HCT116 (cell line): ENCODE measurements at regions not wholly inside any gene's neighbourhood (a gene's known extent, or its start where the extent isn't known, plus 50 kb on each side); places are given as distances from the start of the nearest gene placed in this dataset.

ENCODE experiments used
- ATAC-seq: fragments of 200-7000 bp; cut with Tn5 transposase; 2 replicates; pipeline ENCODE4 v1.9.1; 2020; ENCODE audit warnings: mild to moderate bottlenecking, moderate library complexity
- BruUV-seq: library from RNA; stranded (reverse); fragments of 400-500 nt; replicated peaks from 2 replicates; lab custom pipeline; 2021; lab: Mats Ljungman, UMichigan
- CTCF ChIA-PET: fragments of 300-600 bp; sonication (Branson Sonifier 250); formaldehyde crosslinking; loops from one replicate; lab custom pipeline; 2021; ENCODE audit warnings: antibody characterized with exemption; lab: Charles Lee
- POLR2A ChIA-PET: fragments of 300-600, 350-600 bp; sonication (Branson Sonifier 250); formaldehyde crosslinking; loops from one replicate; lab custom pipeline; 2021; ENCODE audit warnings: antibody characterized with exemption; lab: Charles Lee
- RAD21 ChIA-PET, 2 experiments: fragments of 300-600 bp; sonication (Branson Sonifier 250); formaldehyde crosslinking; loops; one replicate each; lab custom pipeline; 2023; ENCODE audit warnings: low total read pairs in 2 of 2; ENCODE audit not compliant: uncharacterized antibody in 2 of 2, unreplicated experiment in 2 of 2, low non-redundant PET in 1 of 2; lab: Charles Lee
- DNase-seq: peaks from one replicate; pipeline ENCODE4 v3.0.0-alpha.2; 2010; ENCODE audit warnings: low read depth, low spot score
- H2AFZ ChIP-seq: fragments of 200-600 bp; shearing (Covaris generic), sonication (generic); 2 replicates; pipeline ENCODE4 v1.6.1; 2017; ENCODE audit warnings: low read depth, mixed run types, mixed read lengths, antibody characterized with exemption, low read length; ENCODE audit not compliant: poor library complexity, severe bottlenecking
- H3K27ac ChIP-seq: 2 replicates; pipeline ENCODE4 v1.5.1; 2012; ENCODE audit warnings: low read depth, low read length
- H3K27me3 ChIP-seq: fragments of 200-600 bp; sonication (generic); 2 replicates; pipeline ENCODE4 v1.6.1; 2016; ENCODE audit warnings: mixed run types, low read length, mixed read lengths; ENCODE audit not compliant: insufficient read depth
- H3K36me3 ChIP-seq, 2 experiments: fragments of 200-500 bp in 1 of 2; fragments of 200-600 bp in 1 of 2; sonication (Bioruptor generic) in 1 of 2; sonication (generic) in 1 of 2; 2 replicates each; pipeline versions ENCODE4 v1.5.1 to v1.6.1; 2014 to 2016; ENCODE audit warnings: low read length in 2 of 2, inconsistent platforms in 1 of 2, mixed read lengths in 1 of 2, mixed run types in 1 of 2; ENCODE audit not compliant: insufficient read depth in 2 of 2, control insufficient read depth in 1 of 2
- H3K4me1 ChIP-seq, 2 experiments: fragments of 200-600 bp in 1 of 2; sonication (generic) in 1 of 2; 2 replicates each; pipeline versions ENCODE4 v1.5.1 to v1.6.1; 2012 to 2017; ENCODE audit warnings: low read length in 2 of 2, inconsistent platforms in 1 of 2, mild to moderate bottlenecking in 1 of 2, mixed read lengths in 1 of 2, mixed run types in 1 of 2, moderate library complexity in 1 of 2; ENCODE audit not compliant: insufficient read depth in 2 of 2, control insufficient read depth in 1 of 2
- H3K4me2 ChIP-seq: fragments of 200-600 bp; sonication (generic); 2 replicates; pipeline ENCODE4 v1.6.1; 2017; ENCODE audit warnings: mixed run types, low read length, mixed read lengths
- H3K4me3 ChIP-seq, 2 experiments: fragments of 200-600 bp in 1 of 2; sonication (generic) in 1 of 2; replicated peaks in 1 of 2; 2 replicates each; pipeline ENCODE4 v1.5.1; 2011 to 2016; ENCODE audit warnings: low read length in 2 of 2, control low read depth in 1 of 2, low read depth in 1 of 2, mild to moderate bottlenecking in 1 of 2, mixed read lengths in 1 of 2, mixed run types in 1 of 2
- H3K79me2 ChIP-seq: fragments of 200-600 bp; sonication (generic); 2 replicates; pipeline ENCODE4 v1.6.1; 2017; ENCODE audit warnings: mild to moderate bottlenecking, mixed run types, low read length, moderate library complexity, mixed read lengths; ENCODE audit not compliant: insufficient read depth
- H3K9ac ChIP-seq: fragments of 200-600 bp; sonication (generic); 2 replicates; pipeline ENCODE4 v1.6.1; 2016; ENCODE audit warnings: low read length, mixed read lengths
- H3K9me2 ChIP-seq: fragments of 200-600 bp; sonication (generic), shearing (Covaris generic); 2 replicates; pipeline ENCODE4 v1.6.1; 2017; ENCODE audit warnings: mixed run types, mild to moderate bottlenecking, moderate library complexity; ENCODE audit not compliant: insufficient read depth
- H3K9me3 ChIP-seq, 2 experiments: fragments of 200-500 bp in 1 of 2; fragments of 200-600 bp in 1 of 2; sonication (Bioruptor generic) in 1 of 2; sonication (generic) in 1 of 2; 2 replicates each; pipeline ENCODE4 v1.6.1; 2014 to 2017; ENCODE audit warnings: low read length in 2 of 2, mixed read lengths in 2 of 2, inconsistent platforms in 1 of 2, low read depth in 1 of 2, mild to moderate bottlenecking in 1 of 2, mixed run types in 1 of 2, moderate library complexity in 1 of 2; ENCODE audit not compliant: control insufficient read depth in 1 of 2, insufficient read depth in 1 of 2
- H4K20me1 ChIP-seq: fragments of 200-600 bp; sonication (generic), shearing (Covaris generic); 2 replicates; pipeline ENCODE4 v1.6.1; 2017; ENCODE audit warnings: mixed run types, mild to moderate bottlenecking, moderate library complexity; ENCODE audit not compliant: insufficient read depth
- CBX3 ChIP-seq: IDR thresholded peaks from 2 replicates; pipeline ENCODE4 v1.6.1; 2012; ENCODE audit warnings: low read depth
- CEBPB ChIP-seq: IDR thresholded peaks from 2 replicates; pipeline ENCODE4 v1.6.1; 2012; ENCODE audit warnings: low read depth
- CTCF ChIP-seq, 3 experiments: fragments of 200-600 bp in 1 of 3; sonication (generic) in 1 of 3; IDR thresholded peaks in 2 of 3; conservative IDR thresholded peaks in 1 of 3; 2 replicates each; pipeline ENCODE4 v1.5.1; 2012 to 2017; ENCODE audit warnings: low read depth in 2 of 3, low read length in 2 of 3, antibody characterized with exemption in 1 of 3, borderline replicate concordance in 1 of 3, control low read depth in 1 of 3, mild to moderate bottlenecking in 1 of 3, mixed read lengths in 1 of 3, mixed run types in 1 of 3, moderate library complexity in 1 of 3; ENCODE audit not compliant: insufficient read depth in 1 of 3
- ELF1 ChIP-seq: IDR thresholded peaks from 2 replicates; pipeline ENCODE4 v1.6.1; 2012; ENCODE audit warnings: low read depth, borderline replicate concordance
- EZH2 ChIP-seq: fragments of 200-600 bp; sonication (generic); IDR thresholded peaks from 2 replicates; pipeline ENCODE4 v1.6.1; 2017; ENCODE audit warnings: antibody characterized with exemption, mixed run types
- FOSL1 ChIP-seq: IDR thresholded peaks from 2 replicates; pipeline ENCODE4 v1.6.1; 2012; ENCODE audit warnings: low read depth
- JUND ChIP-seq: IDR thresholded peaks from 2 replicates; pipeline ENCODE4 v1.6.1; 2012
- MAX ChIP-seq: IDR thresholded peaks from 2 replicates; pipeline ENCODE4 v1.6.1; 2012
- POLR2A ChIP-seq: IDR thresholded peaks from 2 replicates; pipeline ENCODE4 v1.7.0; 2011; ENCODE audit warnings: borderline replicate concordance; ENCODE audit not compliant: insufficient read depth, insufficient read length; ENCODE audit errors: extremely low read depth
- POLR2AphosphoS5 ChIP-seq: IDR thresholded peaks from 2 replicates; pipeline ENCODE4 v1.6.1; 2011; ENCODE audit warnings: mild to moderate bottlenecking, low read depth, low read length, moderate library complexity
- RAD21 ChIP-seq: IDR thresholded peaks from 2 replicates; pipeline ENCODE4 v1.6.1; 2012; ENCODE audit warnings: low read depth, mild to moderate bottlenecking
- REST ChIP-seq: IDR thresholded peaks from 2 replicates; pipeline ENCODE4 v1.6.1; 2012; ENCODE audit warnings: low read depth
- SP1 ChIP-seq: IDR thresholded peaks from 2 replicates; pipeline ENCODE4 v1.6.1; 2012; ENCODE audit warnings: low read depth
- SRF ChIP-seq: IDR thresholded peaks from 2 replicates; pipeline ENCODE4 v1.6.1; 2012; ENCODE audit warnings: low read depth
- TCF7L2 ChIP-seq: IDR thresholded peaks from 2 replicates; pipeline ENCODE4 v1.7.0; 2011; ENCODE audit warnings: borderline replicate concordance, inconsistent platforms; ENCODE audit not compliant: insufficient read depth, insufficient read length; ENCODE audit errors: extremely low read depth
- YY1 ChIP-seq: IDR thresholded peaks from 2 replicates; pipeline ENCODE4 v1.6.1; 2011; ENCODE audit warnings: low read length, low read depth, moderate library complexity, mild to moderate bottlenecking; ENCODE audit not compliant: insufficient replicate concordance; ENCODE audit errors: extremely low read depth
- ZBTB33 ChIP-seq: IDR thresholded peaks from 2 replicates; pipeline ENCODE4 v1.6.1; 2011; ENCODE audit warnings: mild to moderate bottlenecking, low read length, moderate library complexity; ENCODE audit not compliant: insufficient replicate concordance; ENCODE audit errors: extremely low read depth
- ZFX ChIP-seq: fragments of 450-650 bp; IDR thresholded peaks from 2 replicates; pipeline ENCODE4 v1.6.1; 2017
- ZNF274 ChIP-seq: fragments of 200-500 bp; sonication (Bioruptor generic); IDR thresholded peaks from 2 replicates; pipeline ENCODE4 v1.6.1; 2014; ENCODE audit warnings: mild to moderate bottlenecking, low read depth, low read length, inconsistent platforms
- intact Hi-C: fragments of 100-400 bp; cut with micrococcal nuclease; formaldehyde crosslinking; loops from 2 replicates; pipeline ENCODE4 v1.10.0; 2022

- CTCF ChIA-PET: no interaction called here
- H3K79me2 ChIP-seq: no peaks in the 10 kb centered on the region
These were observed 148.8 kb downstream of the PJA1 start for GRCh38 chrX:69016293-69016941.

More at GRCh38 chrX:69016293-69016941, 148.8 kb downstream of the PJA1 start:
- DNase-seq (no peak), ATAC-seq (no peak)
- Histone ChIP-seq H3K9me2 (no peaks in the 10 kb centered on the region), H3K36me3 (no peaks in the 10 kb centered on the region), H3K4me2 (no peak overlapping the region), H3K27me3 (no peaks in the 10 kb centered on the region), H3K27ac (no peak overlapping the region), H3K9me3 (no peaks in the 10 kb centered on the region), H3K9ac (no peak overlapping the region), H3K4me3 (no peak overlapping the region), H4K20me1 (no peaks in the 10 kb centered on the region), H3K4me1 (no peaks in the 10 kb centered on the region), H2AFZ (no peak overlapping the region)
- no peak for TF ChIP-seq ZBTB33
- no peak for TF ChIP-seq CBX3
- TF ChIP-seq POLR2AphosphoS5: no peak
- TF ChIP-seq SP1: no peak
- no peak for TF ChIP-seq REST
- no peak for TF ChIP-seq MAX
- no peak for TF ChIP-seq ELF1
- TF ChIP-seq CTCF (IDR thresholded peaks at IDR 0.05 in 2 of 3, conservative IDR thresholded peaks at IDR 0.05 in 1 of 3; ENCODE audit: borderline replicate concordance in 1 of 3, insufficient read depth in 1 of 3, low read depth in 2 of 3, low read length in 2 of 3): no peak
- TF ChIP-seq SRF: no peak
- no peak for TF ChIP-seq YY1
- TF ChIP-seq POLR2A: no peak
- TF ChIP-seq TCF7L2: no peak
- no peak for TF ChIP-seq ZNF274
- TF ChIP-seq JUND: no peak
- no peak for TF ChIP-seq RAD21
- no peak for TF ChIP-seq FOSL1
- no peak for TF ChIP-seq CEBPB
- TF ChIP-seq EZH2: no peak
- no peak for TF ChIP-seq ZFX
- intact Hi-C loops: no loop called here
- ChIA-PET RAD21 (no interaction called here), POLR2A (no interaction called here)
- no TSS peak for BruUV-seq
